MM.1S (cell line): ENCODE measurements at regions not wholly inside any gene's neighbourhood (a gene's known extent, or its start where the extent isn't known, plus 50 kb on each side); places are given as distances from the start of the nearest gene placed in this dataset.

Experiments
- CTCF ChIP-seq: fragments of 300-600 bp; sonication (generic); IDR thresholded peaks from 2 replicates; pipeline ENCODE4 v1.5.1; 2016; ENCODE audit warnings: antibody characterized with exemption, low read length, mixed read lengths
- EZH2 ChIP-seq: fragments of 300-600 bp; sonication (generic); optimal IDR thresholded peaks from 2 replicates; pipeline ENCODE3; 2017; ENCODE audit warnings: low read depth, mild to moderate bottlenecking, antibody characterized with exemption, low read length, mixed read lengths
- EZH2phosphoT487 ChIP-seq: fragments of 300-600 bp; sonication (generic); IDR thresholded peaks from 2 replicates; pipeline ENCODE4 v1.6.1; 2018; ENCODE audit warnings: antibody characterized with exemption, low read length

DNA sequence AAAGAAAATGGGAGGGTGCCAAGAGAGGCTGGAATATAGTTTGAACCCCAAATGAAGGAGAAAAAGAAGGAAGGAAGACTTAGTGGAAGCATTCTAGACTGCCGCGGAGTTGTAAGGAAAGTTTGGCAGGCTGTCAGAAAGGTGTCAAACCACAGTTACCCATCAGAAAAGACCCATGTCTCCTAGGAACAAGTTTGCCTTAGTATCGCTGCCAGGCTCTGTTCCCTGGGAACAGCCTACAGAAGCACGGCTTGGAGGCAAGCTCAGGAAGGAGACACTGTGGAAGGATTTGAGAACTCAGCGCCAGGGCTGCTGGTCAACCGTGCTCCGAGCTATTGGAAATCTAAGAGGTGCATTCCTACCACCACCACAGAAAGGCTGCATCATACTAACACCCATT, 197.4 kb downstream of the RRAGC start:
- no peak for TF ChIP-seq EZH2
- TF ChIP-seq CTCF, result no peak
- TF ChIP-seq EZH2phosphoT487, result no peak
